CD14-positive monocyte (primary cell): ENCODE measurements at regions not wholly inside any gene's neighbourhood (a gene's known extent, or its start where the extent isn't known, plus 50 kb on each side); places are given as distances from the start of the nearest gene placed in this dataset.

Experiments
- DNase-seq, 3 donors: peaks; one replicate each; pipeline ENCODE4 v3.0.0-alpha.2; 2011 to 2022
- H2AFZ ChIP-seq: 2 replicates; pipeline ENCODE4 v1.6.0; 2012; ENCODE audit warnings: mild to moderate bottlenecking, low read depth, low read length, inconsistent platforms; ENCODE audit not compliant: insufficient read depth, poor library complexity, severe bottlenecking
- H3K27ac ChIP-seq, 2 donors: 1 replicate in 1 of 2; 2 replicates in 1 of 2; pipeline ENCODE4 v1.5.1; 2012 to 2013; ENCODE audit warnings: low read length in 2 of 2, control low read depth in 1 of 2, inconsistent platforms in 1 of 2, low read depth in 1 of 2, mild to moderate bottlenecking in 1 of 2
- H3K27me3 ChIP-seq, 2 donors: one replicate each; pipeline versions ENCODE4 v1.6.0 to v1.6.1; 2011 to 2013; ENCODE audit warnings: low read length in 2 of 2; ENCODE audit not compliant: control insufficient read depth in 2 of 2, insufficient read depth in 2 of 2
- H3K36me3 ChIP-seq, 2 donors: replicated peaks in 1 of 2; 1 replicate in 1 of 2; 2 replicates in 1 of 2; pipeline versions ENCODE4 v1.5.1 to v1.6.1; 2012 to 2013; ENCODE audit warnings: low read length in 2 of 2, control low read depth in 1 of 2, inconsistent platforms in 1 of 2, mild to moderate bottlenecking in 1 of 2; ENCODE audit not compliant: insufficient read depth in 2 of 2, control insufficient read depth in 1 of 2
- H3K4me1 ChIP-seq, 2 donors: 1 replicate in 1 of 2; 2 replicates in 1 of 2; pipeline versions ENCODE4 v1.5.1 to v1.6.1; 2012 to 2013; ENCODE audit warnings: low read length in 2 of 2, control low read depth in 1 of 2, inconsistent platforms in 1 of 2, mild to moderate bottlenecking in 1 of 2, moderate library complexity in 1 of 2; ENCODE audit not compliant: insufficient read depth in 2 of 2, control insufficient read depth in 1 of 2
- H3K4me2 ChIP-seq: replicated peaks from 2 replicates; pipeline ENCODE3; 2012; ENCODE audit warnings: low read length, moderate library complexity, mild to moderate bottlenecking; ENCODE audit not compliant: poor library complexity, severe bottlenecking; ENCODE audit errors: extremely low read depth
- H3K4me3 ChIP-seq, 3 experiments: fragments of 200-600 bp in 1 of 3; sonication (generic) in 1 of 3; replicated peaks in 1 of 3; 1 replicate in 2 of 3; 2 replicates in 1 of 3; pipeline ENCODE4 v1.5.1; 2011 to 2013; ENCODE audit warnings: low read length in 3 of 3, mild to moderate bottlenecking in 3 of 3, control low read depth in 2 of 3, low read depth in 2 of 3, inconsistent platforms in 1 of 3, moderate library complexity in 1 of 3
- H3K79me2 ChIP-seq: 2 replicates; pipeline ENCODE4 v1.6.0; 2012; ENCODE audit warnings: mild to moderate bottlenecking, control low read depth, inconsistent platforms, low read length, moderate library complexity; ENCODE audit not compliant: insufficient read depth
- H3K9ac ChIP-seq: 2 replicates; pipeline ENCODE4 v1.6.0; 2017; ENCODE audit warnings: low read length, mild to moderate bottlenecking; ENCODE audit not compliant: insufficient read depth, poor library complexity, severe bottlenecking
- H3K9me3 ChIP-seq, 2 donors: replicated peaks in 1 of 2; 1 replicate in 1 of 2; 2 replicates in 1 of 2; pipeline versions ENCODE4 v1.5.1 to v1.6.1; 2012 to 2013; ENCODE audit warnings: low read length in 2 of 2, control low read depth in 1 of 2; ENCODE audit not compliant: control insufficient read depth in 1 of 2, insufficient read depth in 1 of 2
- H4K20me1 ChIP-seq: 2 replicates; pipeline ENCODE4 v1.6.0; 2012; ENCODE audit warnings: mild to moderate bottlenecking, low read length, control low read depth, moderate library complexity; ENCODE audit not compliant: insufficient read depth
- H3K27ac Mint-ChIP-seq, 7 donors: one replicate each; pipeline ENCODE4 v1.8.0; 2020; ENCODE audit warnings: mild to moderate bottlenecking in 7 of 7, mixed read lengths in 7 of 7, moderate library complexity in 6 of 7, inconsistent platforms in 2 of 7
- H3K27me3 Mint-ChIP-seq, 3 donors: one replicate each; pipeline ENCODE4 v1.8.0; 2021 to 2022; ENCODE audit warnings: low read depth in 3 of 3, mild to moderate bottlenecking in 3 of 3, mixed read lengths in 3 of 3, moderate library complexity in 3 of 3, inconsistent platforms in 1 of 3
- H3K36me3 Mint-ChIP-seq, 2 donors: one replicate each; pipeline ENCODE4 v1.8.0; 2020; ENCODE audit warnings: mixed read lengths in 2 of 2, inconsistent platforms in 1 of 2, mild to moderate bottlenecking in 1 of 2
- H3K4me1 Mint-ChIP-seq: one replicate; pipeline ENCODE4 v1.8.0; 2020; ENCODE audit warnings: mild to moderate bottlenecking, mixed read lengths
- H3K4me3 Mint-ChIP-seq, 2 donors: one replicate each; pipeline ENCODE4 v1.8.0; 2020; ENCODE audit warnings: mild to moderate bottlenecking in 2 of 2, mixed read lengths in 2 of 2, moderate library complexity in 1 of 2
- H3K9me3 Mint-ChIP-seq, 7 donors: one replicate each; pipeline ENCODE4 v1.8.0; 2020 to 2022; ENCODE audit warnings: mixed read lengths in 7 of 7, mild to moderate bottlenecking in 6 of 7, moderate library complexity in 6 of 7, inconsistent platforms in 2 of 7
- CTCF ChIP-seq: fragments of 200-600 bp; IDR thresholded peaks from one replicate; pipeline ENCODE4 v1.8.0; 2022; ENCODE audit warnings: antibody characterized with exemption, mild to moderate bottlenecking
- whole genome bisulfite sequencing: methylation state at CpG from one replicate; pipeline ENCODE4 v1.1.5; 2013; ENCODE audit warnings: missing lambda C conversion rate; ENCODE audit not compliant: insufficient coverage; 5-methylcytosine and 5-hydroxymethylcytosine counted together
- intact Hi-C, 2 donors: fragments of 100-400 bp; cut with micrococcal nuclease; formaldehyde crosslinking; loops; one replicate each; pipeline versions ENCODE4 v1.15.0 to v1.15.1; 2023

- Histone ChIP-seq H3K27me3 (no peaks in the 10 kb centered on the region), H3K9me3 (no peaks in the 10 kb centered on the region), H2AFZ (no peak overlapping the region), H3K36me3 (no peaks in the 10 kb centered on the region), H3K27ac (no peak overlapping the region), H3K79me2 (no peaks in the 10 kb centered on the region), H4K20me1 (no peaks in the 10 kb centered on the region), H3K9ac (no peak overlapping the region), H3K4me1 (no peaks in the 10 kb centered on the region), H3K4me2 (no peak overlapping the region), H3K4me3 (no peak overlapping the region)
- TF ChIP-seq CTCF, result peak; percentile 78
- Mint-ChIP-seq H3K27me3 (peaks cover 0 to 2% (median 2%) of the 10 kb centered on the region in 3 donors), H3K36me3 (no peaks in the 10 kb centered on the region), H3K27ac (no peak overlapping the region), H3K4me1 (peaks cover 14% of the 10 kb centered on the region), H3K9me3 (no peaks in the 10 kb centered on the region), H3K4me3 (no peak overlapping the region)
- intact Hi-C loops, result loop anchor here (5.0 to 10.0 kb wide), 2 partner anchors 481 to 773 kb away; no protein-coding TSS in a partner anchor
- peak; percentile 38 to 65 (median 55) for DNase-seq
- WGBS, result 0% methylated on average over 1 of the region's 9 CpGs
These were observed 95.5 kb upstream of the ETV6 start for GRCh38 chr12:11553871-11554533.

DNA sequence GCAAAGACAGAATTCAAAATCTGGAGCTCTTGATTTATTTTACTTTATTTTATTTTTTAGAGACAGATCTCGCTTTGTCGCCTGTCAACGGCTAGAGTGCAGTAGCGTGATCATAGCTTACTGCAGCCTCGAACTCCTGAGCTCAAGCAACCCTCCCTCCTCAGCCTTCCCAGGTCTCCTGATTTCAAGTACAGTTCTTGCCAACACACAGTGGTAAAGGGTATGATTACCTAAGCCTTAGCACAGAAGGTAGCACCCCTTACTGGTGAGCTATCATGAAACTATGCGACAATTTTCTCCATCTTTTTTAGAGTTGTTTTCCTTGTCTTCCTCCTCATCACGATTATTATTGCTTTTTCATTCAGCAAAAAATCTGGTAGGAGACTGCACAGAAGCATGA is 94.3 kb upstream of the ETV6 start:
- H3K4me1 Mint-ChIP-seq, result peaks cover 14% of the 10 kb centered on the region
- peaks cover 0 to 2% (median 2%) of the 10 kb centered on the region in 3 donors for H3K27me3 Mint-ChIP-seq
- no peaks in the 10 kb centered on the region for H3K36me3 Mint-ChIP-seq
- Histone ChIP-seq H2AFZ (peak overlapping the region; percentile 20), H3K4me3 (no peak overlapping the region), H3K79me2 (no peaks in the 10 kb centered on the region), H3K27ac (no peak overlapping the region), H3K4me2 (no peak overlapping the region), H3K36me3 (no peaks in the 10 kb centered on the region), H3K27me3 (no peaks in the 10 kb centered on the region), H3K9me3 (no peaks in the 10 kb centered on the region), H3K4me1 (no peaks in the 10 kb centered on the region), H3K9ac (no peak overlapping the region), H4K20me1 (no peaks in the 10 kb centered on the region)
- intact Hi-C loops, result loop anchor here in 1 of 2 donors (10.0 kb wide), 1 partner anchor 480 kb away; no protein-coding TSS in a partner anchor
- WGBS, result 79% methylated on average over 2 of the region's 7 CpGs
- no peak for TF ChIP-seq CTCF
- no peaks in the 10 kb centered on the region for H3K9me3 Mint-ChIP-seq
- H3K4me3 Mint-ChIP-seq, result no peak overlapping the region
- no peak for DNase-seq
- no peak overlapping the region for H3K27ac Mint-ChIP-seq
